WTC11 (cell line): ENCODE measurements at regions not wholly inside any gene's neighbourhood (a gene's known extent, or its start where the extent isn't known, plus 50 kb on each side); places are given as distances from the start of the nearest gene placed in this dataset.

Experiments
- ELF4 ChIP-seq: sonication (generic); formaldehyde crosslinking; IDR thresholded peaks from 2 replicates; pipeline ENCODE4 v1.8.1; 2022; ENCODE audit warnings: low read depth, mild to moderate bottlenecking, moderate library complexity, missing genetic modification reagents
- ETV6 ChIP-seq: sonication (generic); formaldehyde crosslinking; IDR thresholded peaks from 2 replicates; pipeline ENCODE4 v1.8.1; 2022; ENCODE audit warnings: mild to moderate bottlenecking, missing genetic modification reagents
- RELA ChIP-seq: sonication (generic); formaldehyde crosslinking; IDR thresholded peaks from 2 replicates; pipeline ENCODE4 v1.8.1; 2022; ENCODE audit warnings: missing genetic modification reagents, mild to moderate bottlenecking, borderline replicate concordance
- ZBTB21 ChIP-seq: sonication (generic); formaldehyde crosslinking; IDR thresholded peaks from 2 replicates; pipeline ENCODE4 v1.8.1; 2023; ENCODE audit warnings: mild to moderate bottlenecking, missing genetic modification reagents, borderline replicate concordance
- ZNF138 ChIP-seq: sonication (generic); formaldehyde crosslinking; conservative IDR thresholded peaks from 2 replicates; pipeline ENCODE4 v1.8.1; 2022; ENCODE audit warnings: mild to moderate bottlenecking, moderate library complexity, missing genetic modification reagents
- TF ChIP-seq, protein P1 (sequence below): fragments of 200-600 bp; IDR thresholded peaks from 2 replicates; pipeline ENCODE4 v1.8.0; 2022; ENCODE audit warnings: antibody characterized with exemption
- TF ChIP-seq, protein P2 (sequence below): sonication (generic); formaldehyde crosslinking; IDR thresholded peaks from 2 replicates; pipeline ENCODE4 v1.8.1; 2023; ENCODE audit warnings: mild to moderate bottlenecking, moderate library complexity, missing genetic modification reagents
- TF ChIP-seq, protein P3 (sequence below): sonication (generic); formaldehyde crosslinking; IDR thresholded peaks from 2 replicates; pipeline ENCODE4 v1.8.1; 2023; ENCODE audit warnings: mild to moderate bottlenecking, missing genetic modification reagents, moderate library complexity
- TF ChIP-seq, protein P4 (sequence below): fragments of 250-450 bp; sonication (Bioruptor Pico); IDR thresholded peaks from 2 replicates; pipeline ENCODE4 v1.9.0; 2021; ENCODE audit warnings: mild to moderate bottlenecking, borderline replicate concordance

DNA sequence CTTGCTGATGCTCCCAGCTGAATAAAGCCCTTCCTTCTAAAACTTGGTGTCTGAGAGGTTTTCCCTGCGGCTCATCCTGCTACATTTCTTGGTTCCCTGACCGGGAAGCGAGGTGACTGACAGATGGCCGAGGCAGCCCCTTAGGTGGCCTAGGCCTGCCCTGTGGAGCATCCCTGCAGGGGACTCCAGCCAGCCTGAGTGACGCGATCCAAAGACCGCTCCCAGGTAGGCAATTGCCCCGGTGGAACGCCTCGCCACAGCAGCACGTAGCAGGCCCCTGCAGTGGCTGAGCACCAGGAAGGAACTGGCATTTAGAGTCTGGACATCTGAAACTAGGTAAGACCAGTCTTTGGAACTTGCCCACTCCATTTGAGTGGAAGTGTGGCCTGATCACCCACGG is 139.6 kb downstream of the RELL1 start:
- TF ChIP-seq ZBTB21 (CRISPR knock-in tag) (no peak), ETV6 (CRISPR knock-in tag) (no peak), ELF4 (CRISPR knock-in tag) (no peak), ZNF138 (no peak), RELA (CRISPR knock-in tag) (no peak)
- TF ChIP-seq, protein P1, sequence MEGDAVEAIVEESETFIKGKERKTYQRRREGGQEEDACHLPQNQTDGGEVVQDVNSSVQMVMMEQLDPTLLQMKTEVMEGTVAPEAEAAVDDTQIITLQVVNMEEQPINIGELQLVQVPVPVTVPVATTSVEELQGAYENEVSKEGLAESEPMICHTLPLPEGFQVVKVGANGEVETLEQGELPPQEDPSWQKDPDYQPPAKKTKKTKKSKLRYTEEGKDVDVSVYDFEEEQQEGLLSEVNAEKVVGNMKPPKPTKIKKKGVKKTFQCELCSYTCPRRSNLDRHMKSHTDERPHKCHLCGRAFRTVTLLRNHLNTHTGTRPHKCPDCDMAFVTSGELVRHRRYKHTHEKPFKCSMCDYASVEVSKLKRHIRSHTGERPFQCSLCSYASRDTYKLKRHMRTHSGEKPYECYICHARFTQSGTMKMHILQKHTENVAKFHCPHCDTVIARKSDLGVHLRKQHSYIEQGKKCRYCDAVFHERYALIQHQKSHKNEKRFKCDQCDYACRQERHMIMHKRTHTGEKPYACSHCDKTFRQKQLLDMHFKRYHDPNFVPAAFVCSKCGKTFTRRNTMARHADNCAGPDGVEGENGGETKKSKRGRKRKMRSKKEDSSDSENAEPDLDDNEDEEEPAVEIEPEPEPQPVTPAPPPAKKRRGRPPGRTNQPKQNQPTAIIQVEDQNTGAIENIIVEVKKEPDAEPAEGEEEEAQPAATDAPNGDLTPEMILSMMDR = no peak
- TF ChIP-seq, protein P2, sequence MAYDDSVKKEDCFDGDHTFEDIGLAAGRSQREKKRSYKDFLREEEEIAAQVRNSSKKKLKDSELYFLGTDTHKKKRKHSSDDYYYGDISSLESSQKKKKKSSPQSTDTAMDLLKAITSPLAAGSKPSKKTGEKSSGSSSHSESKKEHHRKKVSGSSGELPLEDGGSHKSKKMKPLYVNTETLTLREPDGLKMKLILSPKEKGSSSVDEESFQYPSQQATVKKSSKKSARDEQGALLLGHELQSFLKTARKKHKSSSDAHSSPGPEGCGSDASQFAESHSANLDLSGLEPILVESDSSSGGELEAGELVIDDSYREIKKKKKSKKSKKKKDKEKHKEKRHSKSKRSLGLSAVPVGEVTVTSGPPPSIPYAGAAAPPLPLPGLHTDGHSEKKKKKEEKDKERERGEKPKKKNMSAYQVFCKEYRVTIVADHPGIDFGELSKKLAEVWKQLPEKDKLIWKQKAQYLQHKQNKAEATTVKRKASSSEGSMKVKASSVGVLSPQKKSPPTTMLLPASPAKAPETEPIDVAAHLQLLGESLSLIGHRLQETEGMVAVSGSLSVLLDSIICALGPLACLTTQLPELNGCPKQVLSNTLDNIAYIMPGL (CRISPR knock-in tag) = no peak
- TF ChIP-seq, protein P3, sequence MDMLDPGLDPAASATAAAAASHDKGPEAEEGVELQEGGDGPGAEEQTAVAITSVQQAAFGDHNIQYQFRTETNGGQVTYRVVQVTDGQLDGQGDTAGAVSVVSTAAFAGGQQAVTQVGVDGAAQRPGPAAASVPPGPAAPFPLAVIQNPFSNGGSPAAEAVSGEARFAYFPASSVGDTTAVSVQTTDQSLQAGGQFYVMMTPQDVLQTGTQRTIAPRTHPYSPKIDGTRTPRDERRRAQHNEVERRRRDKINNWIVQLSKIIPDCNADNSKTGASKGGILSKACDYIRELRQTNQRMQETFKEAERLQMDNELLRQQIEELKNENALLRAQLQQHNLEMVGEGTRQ (CRISPR knock-in tag) = no peak
- TF ChIP-seq, protein P4, sequence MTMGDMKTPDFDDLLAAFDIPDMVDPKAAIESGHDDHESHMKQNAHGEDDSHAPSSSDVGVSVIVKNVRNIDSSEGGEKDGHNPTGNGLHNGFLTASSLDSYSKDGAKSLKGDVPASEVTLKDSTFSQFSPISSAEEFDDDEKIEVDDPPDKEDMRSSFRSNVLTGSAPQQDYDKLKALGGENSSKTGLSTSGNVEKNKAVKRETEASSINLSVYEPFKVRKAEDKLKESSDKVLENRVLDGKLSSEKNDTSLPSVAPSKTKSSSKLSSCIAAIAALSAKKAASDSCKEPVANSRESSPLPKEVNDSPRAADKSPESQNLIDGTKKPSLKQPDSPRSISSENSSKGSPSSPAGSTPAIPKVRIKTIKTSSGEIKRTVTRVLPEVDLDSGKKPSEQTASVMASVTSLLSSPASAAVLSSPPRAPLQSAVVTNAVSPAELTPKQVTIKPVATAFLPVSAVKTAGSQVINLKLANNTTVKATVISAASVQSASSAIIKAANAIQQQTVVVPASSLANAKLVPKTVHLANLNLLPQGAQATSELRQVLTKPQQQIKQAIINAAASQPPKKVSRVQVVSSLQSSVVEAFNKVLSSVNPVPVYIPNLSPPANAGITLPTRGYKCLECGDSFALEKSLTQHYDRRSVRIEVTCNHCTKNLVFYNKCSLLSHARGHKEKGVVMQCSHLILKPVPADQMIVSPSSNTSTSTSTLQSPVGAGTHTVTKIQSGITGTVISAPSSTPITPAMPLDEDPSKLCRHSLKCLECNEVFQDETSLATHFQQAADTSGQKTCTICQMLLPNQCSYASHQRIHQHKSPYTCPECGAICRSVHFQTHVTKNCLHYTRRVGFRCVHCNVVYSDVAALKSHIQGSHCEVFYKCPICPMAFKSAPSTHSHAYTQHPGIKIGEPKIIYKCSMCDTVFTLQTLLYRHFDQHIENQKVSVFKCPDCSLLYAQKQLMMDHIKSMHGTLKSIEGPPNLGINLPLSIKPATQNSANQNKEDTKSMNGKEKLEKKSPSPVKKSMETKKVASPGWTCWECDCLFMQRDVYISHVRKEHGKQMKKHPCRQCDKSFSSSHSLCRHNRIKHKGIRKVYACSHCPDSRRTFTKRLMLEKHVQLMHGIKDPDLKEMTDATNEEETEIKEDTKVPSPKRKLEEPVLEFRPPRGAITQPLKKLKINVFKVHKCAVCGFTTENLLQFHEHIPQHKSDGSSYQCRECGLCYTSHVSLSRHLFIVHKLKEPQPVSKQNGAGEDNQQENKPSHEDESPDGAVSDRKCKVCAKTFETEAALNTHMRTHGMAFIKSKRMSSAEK (CRISPR knock-in tag) = no peak
